H9 (cell line): ENCODE measurements at regions not wholly inside any gene's neighbourhood (a gene's known extent, or its start where the extent isn't known, plus 50 kb on each side); places are given as distances from the start of the nearest gene placed in this dataset.

ENCODE experiments used
- DNase-seq: peaks from one replicate; pipeline ENCODE4 v3.0.0-alpha.2; 2017
- H2AFZ ChIP-seq: one replicate; pipeline ENCODE4 v1.6.1; 2013; ENCODE audit warnings: mild to moderate bottlenecking, low read length, control low read depth, moderate library complexity
- H2AK5ac ChIP-seq: 2 replicates; pipeline ENCODE4 v1.6.1; 2013; ENCODE audit warnings: low read length, control low read depth, mixed read lengths; ENCODE audit not compliant: insufficient read length
- H2BK120ac ChIP-seq: one replicate; pipeline ENCODE4 v1.6.1; 2013; ENCODE audit warnings: low read depth, mild to moderate bottlenecking, low read length, control low read depth, inconsistent platforms; ENCODE audit not compliant: poor library complexity, severe bottlenecking
- H2BK12ac ChIP-seq: 2 replicates; pipeline ENCODE4 v1.6.1; 2013; ENCODE audit warnings: low read length, control low read depth, mixed read lengths, low read depth; ENCODE audit not compliant: insufficient read length
- H2BK15ac ChIP-seq: 2 replicates; pipeline ENCODE4 v1.6.1; 2013; ENCODE audit warnings: low read depth, low read length, control low read depth
- H2BK20ac ChIP-seq: one replicate; pipeline ENCODE4 v1.6.1; 2013; ENCODE audit warnings: low read depth, mild to moderate bottlenecking, low read length, control low read depth, inconsistent platforms; ENCODE audit not compliant: poor library complexity, severe bottlenecking
- H2BK5ac ChIP-seq: 2 replicates; pipeline ENCODE4 v1.6.1; 2013; ENCODE audit warnings: low read length, control low read depth, mixed read lengths; ENCODE audit not compliant: insufficient read length
- H3K14ac ChIP-seq: 2 replicates; pipeline ENCODE4 v1.6.1; 2013; ENCODE audit warnings: low read length, control low read depth; ENCODE audit not compliant: insufficient read depth
- H3K18ac ChIP-seq: 2 replicates; pipeline ENCODE4 v1.6.1; 2013; ENCODE audit warnings: low read depth, mild to moderate bottlenecking, mixed read lengths, low read length, control low read depth; ENCODE audit not compliant: insufficient read length
- H3K23ac ChIP-seq: 2 replicates; pipeline ENCODE4 v1.6.1; 2013; ENCODE audit warnings: low read length, control low read depth, mixed read lengths, low read depth; ENCODE audit not compliant: insufficient read length
- H3K23me2 ChIP-seq: 2 replicates; pipeline ENCODE4 v1.6.1; 2013; ENCODE audit warnings: low read depth, mild to moderate bottlenecking, mixed read lengths, low read length, control low read depth; ENCODE audit not compliant: insufficient read length, poor library complexity, severe bottlenecking
- H3K27ac ChIP-seq: 2 replicates; pipeline ENCODE4 v1.5.1; 2013; ENCODE audit warnings: low read length, control low read depth, mixed read lengths, low read depth; ENCODE audit not compliant: insufficient read length
- H3K27me3 ChIP-seq: 2 replicates; pipeline ENCODE4 v1.6.1; 2013; ENCODE audit warnings: low read length, control low read depth, inconsistent platforms; ENCODE audit not compliant: insufficient read depth
- H3K4ac ChIP-seq: 2 replicates; pipeline ENCODE4 v1.6.1; 2013; ENCODE audit warnings: low read depth, mild to moderate bottlenecking, control low read depth, inconsistent platforms, low read length, moderate library complexity
- H3K4me1 ChIP-seq: 2 replicates; pipeline ENCODE4 v1.6.1; 2013; ENCODE audit warnings: low read length, control low read depth, inconsistent platforms; ENCODE audit not compliant: insufficient read depth
- H3K4me2 ChIP-seq: 2 replicates; pipeline ENCODE4 v1.6.1; 2013; ENCODE audit warnings: low read length, control low read depth, mixed read lengths; ENCODE audit not compliant: insufficient read length, insufficient read depth
- H3K56ac ChIP-seq: 2 replicates; pipeline ENCODE4 v1.6.1; 2013; ENCODE audit warnings: low read depth, mild to moderate bottlenecking, mixed read lengths, low read length, control low read depth; ENCODE audit not compliant: insufficient read length
- H3K79me1 ChIP-seq: 2 replicates; pipeline ENCODE4 v1.6.1; 2013; ENCODE audit warnings: low read depth, mild to moderate bottlenecking, moderate library complexity, low read length, control low read depth, inconsistent platforms; ENCODE audit not compliant: insufficient read depth, poor library complexity, severe bottlenecking
- H3K79me2 ChIP-seq: 2 replicates; pipeline ENCODE4 v1.6.1; 2013; ENCODE audit warnings: low read length, control low read depth, inconsistent platforms; ENCODE audit not compliant: insufficient read depth
- H3K9ac ChIP-seq: 2 replicates; pipeline ENCODE4 v1.6.1; 2013; ENCODE audit warnings: low read length, control low read depth, mixed read lengths; ENCODE audit not compliant: insufficient read length; ENCODE audit errors: extremely low read depth
- H3K9me3 ChIP-seq: one replicate; pipeline ENCODE4 v1.6.1; 2013; ENCODE audit warnings: low read depth, low read length, inconsistent platforms; ENCODE audit not compliant: control insufficient read depth
- H3T11ph ChIP-seq: one replicate; pipeline ENCODE4 v1.6.1; 2013; ENCODE audit warnings: mild to moderate bottlenecking, low read length, control low read depth, inconsistent platforms
- H4K20me1 ChIP-seq: one replicate; pipeline ENCODE4 v1.6.1; 2013; ENCODE audit not compliant: control insufficient read depth, insufficient read length, insufficient read depth
- H4K5ac ChIP-seq: 2 replicates; pipeline ENCODE4 v1.6.1; 2013; ENCODE audit warnings: low read depth, mild to moderate bottlenecking, mixed read lengths, low read length, control low read depth; ENCODE audit not compliant: insufficient read length
- H4K8ac ChIP-seq: replicated peaks from 2 replicates; pipeline ENCODE4 v1.6.1; 2013; ENCODE audit warnings: low read length, control low read depth, mixed read lengths, low read depth; ENCODE audit not compliant: insufficient read length
- H4K91ac ChIP-seq: 2 replicates; pipeline ENCODE4 v1.6.1; 2013; ENCODE audit warnings: low read depth, mild to moderate bottlenecking, moderate library complexity, mixed read lengths, low read length, control low read depth; ENCODE audit not compliant: insufficient read length
- H3K27ac Mint-ChIP-seq, 3 experiments: 2 replicates in 2 of 3; 3 replicates in 1 of 3; pipeline ENCODE4 v1.8.0; 2020 to 2021; ENCODE audit warnings: mixed read lengths in 3 of 3, mild to moderate bottlenecking in 1 of 3, moderate library complexity in 1 of 3
- H3K27me3 Mint-ChIP-seq: 2 replicates; pipeline ENCODE4 v1.8.0; 2021; ENCODE audit warnings: low read depth, mild to moderate bottlenecking, moderate library complexity, mixed read lengths
- H3K36me3 Mint-ChIP-seq, 3 experiments: 2 replicates in 2 of 3; 3 replicates in 1 of 3; pipeline ENCODE4 v1.8.0; 2020 to 2021; ENCODE audit warnings: low read depth in 3 of 3, mixed read lengths in 3 of 3; ENCODE audit not compliant: insufficient read depth in 1 of 3
- H3K4me1 Mint-ChIP-seq, 2 experiments: 2 replicates each; pipeline ENCODE4 v1.8.0; 2020; ENCODE audit warnings: mixed read lengths in 2 of 2
- H3K4me3 Mint-ChIP-seq, 2 experiments: 2 replicates in 1 of 2; 3 replicates in 1 of 2; pipeline ENCODE4 v1.8.0; 2020 to 2021; ENCODE audit warnings: mild to moderate bottlenecking in 2 of 2, mixed read lengths in 2 of 2, moderate library complexity in 1 of 2
- H3K9me3 Mint-ChIP-seq, 2 experiments: 2 replicates in 1 of 2; 3 replicates in 1 of 2; pipeline ENCODE4 v1.8.0; 2020; ENCODE audit warnings: mild to moderate bottlenecking in 2 of 2, mixed read lengths in 2 of 2, moderate library complexity in 1 of 2
- CTCF ChIP-seq: fragments of 200-600 bp; sonication (generic); conservative IDR thresholded peaks from 3 replicates; pipeline ENCODE4 v1.8.0; 2021; ENCODE audit warnings: antibody characterized with exemption, mild to moderate bottlenecking
- WGBS: extraction: QIAGEN DNeasy Blood & Tissue Kit; methylation state at CpG from one replicate; pipeline ENCODE4 v1.1.7; 2013; ENCODE audit warnings: missing lambda C conversion rate, low lambda C conversion rate, mixed read lengths; ENCODE audit not compliant: insufficient read length; ENCODE audit errors: extremely low coverage; 5-methylcytosine and 5-hydroxymethylcytosine counted together

- Mint-ChIP-seq H3K36me3 (no peaks in the 10 kb centered on the region), H3K9me3 (no peaks in the 10 kb centered on the region; a peak in 1 of 5 replicates), H3K4me3 (no peak overlapping the region), H3K4me1 (peaks cover 0 to 2% of the 10 kb centered on the region in 2 experiments; a peak in 1 of 4 replicates), H3K27me3 (peaks cover 3% of the 10 kb centered on the region; the same call in 1 of the 2 replicates), H3K27ac (no peak overlapping the region)
- Histone ChIP-seq H3K4me2 (no peak overlapping the region), H2BK15ac (no peak overlapping the region), H4K8ac (no peak overlapping the region), H3K79me1 (no peaks in the 10 kb centered on the region), H3K23me2 (no peaks in the 10 kb centered on the region), H2BK12ac (no peak overlapping the region), H2BK5ac (no peak overlapping the region), H3K56ac (no peak overlapping the region), H2BK120ac (no peak overlapping the region), H3K27me3 (no peaks in the 10 kb centered on the region), H2AK5ac (no peak overlapping the region), H3K4me1 (no peaks in the 10 kb centered on the region), H3K9ac (no peak overlapping the region), H2AFZ (no peak overlapping the region), H3K9me3 (no peaks in the 10 kb centered on the region), H4K20me1 (no peaks in the 10 kb centered on the region), H3K23ac (no peak overlapping the region), H3T11ph (no peak overlapping the region), H3K27ac (no peak overlapping the region), H3K79me2 (no peaks in the 10 kb centered on the region), H4K91ac (no peak overlapping the region), H2BK20ac (no peak overlapping the region), H3K14ac (no peak overlapping the region), H4K5ac (no peak overlapping the region), H3K18ac (no peak overlapping the region), H3K4ac (no peak overlapping the region)
- no peak for TF ChIP-seq CTCF
- DNase-seq = no peak
- WGBS = no CpG with 5 or more reads among the region's 2 CpGs
Measured at GRCh38 chr2:5617796-5618195, 74.4 kb upstream of the SOX11 start.
